Panc1 (cell line): ENCODE measurements at regions not wholly inside any gene's neighbourhood (a gene's known extent, or its start where the extent isn't known, plus 50 kb on each side); places are given as distances from the start of the nearest gene placed in this dataset.

ENCODE experiments used
- ATAC-seq: fragments of 200-7000 bp; cut with Tn5 transposase; 2 replicates; pipeline ENCODE4 v1.9.1; 2020; ENCODE audit warnings: mild to moderate bottlenecking, moderate library complexity
- BruUV-seq: library from RNA; stranded (reverse); fragments of 400-500 nt; replicated peaks from 2 replicates; lab custom pipeline; 2021; lab: Mats Ljungman, UMichigan
- CTCF ChIA-PET: fragments of 300-600 bp; sonication (Branson Sonifier 250); formaldehyde crosslinking; loops from one replicate; lab custom pipeline; 2022; ENCODE audit warnings: antibody characterized with exemption; lab: Charles Lee
- POLR2A ChIA-PET: fragments of 300-600 bp; sonication (Branson Sonifier 250); formaldehyde crosslinking; loops from one replicate; lab custom pipeline; 2022; ENCODE audit warnings: antibody characterized with exemption; lab: Charles Lee
- DNase-seq: peaks from one replicate; pipeline ENCODE4 v3.0.0-alpha.2; 2010; ENCODE audit warnings: low read depth, low spot score
- H3K27ac ChIP-seq: 2 replicates; pipeline ENCODE4 v1.5.1; 2011; ENCODE audit warnings: mild to moderate bottlenecking, low read length, inconsistent platforms
- H3K27me3 ChIP-seq: fragments of 200-500 bp; sonication (Bioruptor generic); 2 replicates; pipeline ENCODE4 v1.6.0; 2014; ENCODE audit warnings: low read length, inconsistent platforms; ENCODE audit not compliant: control insufficient read depth, insufficient read depth
- H3K36me3 ChIP-seq: fragments of 200-500 bp; sonication (Bioruptor generic); 2 replicates; pipeline ENCODE4 v1.5.1; 2014; ENCODE audit warnings: inconsistent platforms, mild to moderate bottlenecking, low read length, moderate library complexity; ENCODE audit not compliant: control insufficient read depth, insufficient read depth
- H3K4me1 ChIP-seq: 2 replicates; pipeline ENCODE4 v1.5.1; 2011; ENCODE audit warnings: inconsistent platforms, mild to moderate bottlenecking, low read length, moderate library complexity; ENCODE audit not compliant: control insufficient read depth, insufficient read depth
- H3K4me3 ChIP-seq, 2 experiments: 2 replicates each; pipeline ENCODE4 v1.5.1; 2011 to 2012; ENCODE audit warnings: low read depth in 2 of 2, low read length in 2 of 2, mild to moderate bottlenecking in 2 of 2, inconsistent platforms in 1 of 2, moderate library complexity in 1 of 2
- H3K9me3 ChIP-seq: fragments of 200-500 bp; sonication (Bioruptor generic); 2 replicates; pipeline ENCODE4 v1.5.1; 2014; ENCODE audit warnings: low read depth, mild to moderate bottlenecking, inconsistent platforms, low read length, moderate library complexity; ENCODE audit not compliant: control insufficient read depth, insufficient read depth
- CTCF ChIP-seq: fragments of 450-650 bp; IDR thresholded peaks from 2 replicates; pipeline ENCODE4 v1.5.1; 2017; ENCODE audit warnings: mild to moderate bottlenecking
- POLR2AphosphoS5 ChIP-seq: IDR thresholded peaks from 2 replicates; pipeline ENCODE4 v1.6.1; 2012; ENCODE audit warnings: mild to moderate bottlenecking, low read depth, low read length, moderate library complexity
- REST ChIP-seq, 2 experiments: IDR thresholded peaks; 2 replicates each; pipeline ENCODE4 v1.6.1; 2011 to 2012; ENCODE audit warnings: low read depth in 2 of 2, control low read depth in 1 of 2, low read length in 1 of 2, mild to moderate bottlenecking in 1 of 2, moderate library complexity in 1 of 2; ENCODE audit not compliant: insufficient read depth in 1 of 2
- SIN3A ChIP-seq: IDR thresholded peaks from 2 replicates; pipeline ENCODE4 v1.6.1; 2012; ENCODE audit warnings: low read depth, mild to moderate bottlenecking, low read length, moderate library complexity, borderline replicate concordance; ENCODE audit not compliant: insufficient read depth
- TCF7L2 ChIP-seq: IDR thresholded peaks from 2 replicates; pipeline ENCODE4 v1.6.1; 2011; ENCODE audit warnings: mild to moderate bottlenecking, low read depth, low read length, inconsistent platforms
- in situ Hi-C: cut with HindIII; loops from 2 replicates; pipeline ENCODE4 v1.10.0; 2016; ENCODE audit warnings: low sequenced_read_pairs, low pct_unique_long_range_greater_than_20kb
- intact Hi-C: fragments of 100-400 bp; cut with micrococcal nuclease; formaldehyde crosslinking; loops from one replicate; pipeline ENCODE4 v1.10.0; 2022; ENCODE audit not compliant: unreplicated experiment

GRCh38 chr2:144042751-144043150 is 477.2 kb downstream of the ZEB2 start:
- Histone ChIP-seq H3K27ac (no peak overlapping the region), H3K4me1 (no peaks in the 10 kb centered on the region), H3K4me3 (no peak overlapping the region), H3K36me3 (no peaks in the 10 kb centered on the region), H3K9me3 (no peaks in the 10 kb centered on the region), H3K27me3 (no peaks in the 10 kb centered on the region)
- DNase-seq = no peak
- ATAC-seq = no peak
- TF ChIP-seq TCF7L2 = no peak
- no peak for TF ChIP-seq CTCF
- TF ChIP-seq REST (IDR thresholded peaks at IDR 0.05; ENCODE audit: insufficient read depth in 1 of 2, low read depth in 2 of 2, low read length in 1 of 2) = no peak
- no peak for TF ChIP-seq POLR2AphosphoS5
- in situ Hi-C loops = no loop called here
- intact Hi-C loops = no loop called here
- ChIA-PET CTCF (no interaction called here), POLR2A (no interaction called here)
- BruUV-seq = no TSS peak

GRCh38 chr2:144041612-144042011 is 478.3 kb downstream of the ZEB2 start:
- in situ Hi-C loops = no loop called here
- DNase-seq (no peak), ATAC-seq (no peak)
- Histone ChIP-seq H3K4me1 (no peaks in the 10 kb centered on the region), H3K36me3 (no peaks in the 10 kb centered on the region), H3K4me3 (no peak overlapping the region), H3K9me3 (no peaks in the 10 kb centered on the region), H3K27ac (no peak overlapping the region), H3K27me3 (no peaks in the 10 kb centered on the region)
- ChIA-PET POLR2A (no interaction called here), CTCF (no interaction called here)
- no TSS peak for BruUV-seq
- TF ChIP-seq TCF7L2 = no peak
- TF ChIP-seq SIN3A = no peak
- no peak for TF ChIP-seq REST (IDR thresholded peaks at IDR 0.05; ENCODE audit: insufficient read depth in 1 of 2, low read depth in 2 of 2, low read length in 1 of 2)
- no peak for TF ChIP-seq CTCF
- TF ChIP-seq POLR2AphosphoS5 = no peak
- intact Hi-C loops = no loop called here
